GM23338 (cell line): ENCODE measurements at regions not wholly inside any gene's neighbourhood (a gene's known extent, or its start where the extent isn't known, plus 50 kb on each side); places are given as distances from the start of the nearest gene placed in this dataset.

Source experiments
- EZH2phosphoT487 ChIP-seq: fragments of 200-600 bp; sonication (generic); IDR thresholded peaks from one replicate; pipeline ENCODE4 v1.8.1; 2018; ENCODE audit warnings: antibody characterized with exemption; ENCODE audit not compliant: unreplicated experiment
- JUNB ChIP-seq: IDR thresholded peaks from one replicate; pipeline ENCODE4 v1.6.1; 2016; ENCODE audit warnings: antibody characterized with exemption; ENCODE audit not compliant: unreplicated experiment
- POLR2AphosphoS5 ChIP-seq: IDR thresholded peaks from 2 replicates; pipeline ENCODE4 v1.6.1; 2016; ENCODE audit warnings: antibody characterized with exemption, low read depth
- TF ChIP-seq, protein P1 (sequence below): IDR thresholded peaks from one replicate; pipeline ENCODE4 v1.6.1; 2018; ENCODE audit warnings: antibody characterized with exemption; ENCODE audit not compliant: unreplicated experiment
- TF ChIP-seq, protein P2 (sequence below), 2 experiments: fragments of 200-600 bp in 1 of 2; sonication (generic) in 1 of 2; conservative IDR thresholded peaks; 2 replicates each; pipeline versions ENCODE4 v1.5.1 to v1.6.1; 2016 to 2017; ENCODE audit warnings: antibody characterized with exemption in 2 of 2, low read depth in 2 of 2, mild to moderate bottlenecking in 2 of 2, moderate library complexity in 1 of 2

DNA sequence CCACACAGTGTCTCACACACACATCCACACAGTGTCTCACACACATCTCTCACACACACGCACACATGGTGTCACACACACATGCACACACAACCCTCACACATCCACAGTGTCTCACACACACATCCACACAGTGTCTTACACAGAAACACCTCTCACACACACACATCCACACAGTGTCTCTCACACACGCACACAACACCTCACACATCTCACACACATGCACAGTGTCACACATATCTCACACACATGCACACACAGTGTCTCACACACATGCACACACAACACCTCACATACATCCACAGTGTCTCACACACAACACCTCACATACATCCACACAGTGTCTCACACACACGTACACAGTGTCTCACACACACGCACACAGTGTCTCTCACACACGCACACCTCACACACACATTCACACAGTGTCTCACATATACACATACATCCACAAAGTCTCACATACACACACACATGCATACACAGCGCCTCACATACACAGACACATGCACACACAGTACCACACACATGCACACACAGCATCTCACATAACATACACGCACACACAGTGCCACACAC, 473.9 kb upstream of the HS6ST1 start:
- TF ChIP-seq POLR2AphosphoS5 (no peak), JUNB (no peak), EZH2phosphoT487 (no peak)
- TF ChIP-seq, protein P1, sequence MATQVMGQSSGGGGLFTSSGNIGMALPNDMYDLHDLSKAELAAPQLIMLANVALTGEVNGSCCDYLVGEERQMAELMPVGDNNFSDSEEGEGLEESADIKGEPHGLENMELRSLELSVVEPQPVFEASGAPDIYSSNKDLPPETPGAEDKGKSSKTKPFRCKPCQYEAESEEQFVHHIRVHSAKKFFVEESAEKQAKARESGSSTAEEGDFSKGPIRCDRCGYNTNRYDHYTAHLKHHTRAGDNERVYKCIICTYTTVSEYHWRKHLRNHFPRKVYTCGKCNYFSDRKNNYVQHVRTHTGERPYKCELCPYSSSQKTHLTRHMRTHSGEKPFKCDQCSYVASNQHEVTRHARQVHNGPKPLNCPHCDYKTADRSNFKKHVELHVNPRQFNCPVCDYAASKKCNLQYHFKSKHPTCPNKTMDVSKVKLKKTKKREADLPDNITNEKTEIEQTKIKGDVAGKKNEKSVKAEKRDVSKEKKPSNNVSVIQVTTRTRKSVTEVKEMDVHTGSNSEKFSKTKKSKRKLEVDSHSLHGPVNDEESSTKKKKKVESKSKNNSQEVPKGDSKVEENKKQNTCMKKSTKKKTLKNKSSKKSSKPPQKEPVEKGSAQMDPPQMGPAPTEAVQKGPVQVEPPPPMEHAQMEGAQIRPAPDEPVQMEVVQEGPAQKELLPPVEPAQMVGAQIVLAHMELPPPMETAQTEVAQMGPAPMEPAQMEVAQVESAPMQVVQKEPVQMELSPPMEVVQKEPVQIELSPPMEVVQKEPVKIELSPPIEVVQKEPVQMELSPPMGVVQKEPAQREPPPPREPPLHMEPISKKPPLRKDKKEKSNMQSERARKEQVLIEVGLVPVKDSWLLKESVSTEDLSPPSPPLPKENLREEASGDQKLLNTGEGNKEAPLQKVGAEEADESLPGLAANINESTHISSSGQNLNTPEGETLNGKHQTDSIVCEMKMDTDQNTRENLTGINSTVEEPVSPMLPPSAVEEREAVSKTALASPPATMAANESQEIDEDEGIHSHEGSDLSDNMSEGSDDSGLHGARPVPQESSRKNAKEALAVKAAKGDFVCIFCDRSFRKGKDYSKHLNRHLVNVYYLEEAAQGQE: no peak
- TF ChIP-seq, protein P2, sequence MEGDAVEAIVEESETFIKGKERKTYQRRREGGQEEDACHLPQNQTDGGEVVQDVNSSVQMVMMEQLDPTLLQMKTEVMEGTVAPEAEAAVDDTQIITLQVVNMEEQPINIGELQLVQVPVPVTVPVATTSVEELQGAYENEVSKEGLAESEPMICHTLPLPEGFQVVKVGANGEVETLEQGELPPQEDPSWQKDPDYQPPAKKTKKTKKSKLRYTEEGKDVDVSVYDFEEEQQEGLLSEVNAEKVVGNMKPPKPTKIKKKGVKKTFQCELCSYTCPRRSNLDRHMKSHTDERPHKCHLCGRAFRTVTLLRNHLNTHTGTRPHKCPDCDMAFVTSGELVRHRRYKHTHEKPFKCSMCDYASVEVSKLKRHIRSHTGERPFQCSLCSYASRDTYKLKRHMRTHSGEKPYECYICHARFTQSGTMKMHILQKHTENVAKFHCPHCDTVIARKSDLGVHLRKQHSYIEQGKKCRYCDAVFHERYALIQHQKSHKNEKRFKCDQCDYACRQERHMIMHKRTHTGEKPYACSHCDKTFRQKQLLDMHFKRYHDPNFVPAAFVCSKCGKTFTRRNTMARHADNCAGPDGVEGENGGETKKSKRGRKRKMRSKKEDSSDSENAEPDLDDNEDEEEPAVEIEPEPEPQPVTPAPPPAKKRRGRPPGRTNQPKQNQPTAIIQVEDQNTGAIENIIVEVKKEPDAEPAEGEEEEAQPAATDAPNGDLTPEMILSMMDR (conservative IDR thresholded peaks at IDR 0.05; ENCODE audit: low read depth in 2 of 2): no peak
